Sigmoid colon (tissue), 6 donors: ENCODE measurements at regions not wholly inside any gene's neighbourhood (a gene's known extent, or its start where the extent isn't known, plus 50 kb on each side); places are given as distances from the start of the nearest gene placed in this dataset.

Experiments
- DNase-seq: peaks from one replicate; pipeline ENCODE4 v3.0.0-alpha.2; 2019
- H3K27ac ChIP-seq, 4 donors: fragments of 200-600 bp; sonication (generic); one replicate each; pipeline ENCODE4 v1.5.1; 2016 to 2019; ENCODE audit warnings: mild to moderate bottlenecking in 1 of 4
- H3K27me3 ChIP-seq, 3 donors: fragments of 200-600 bp; sonication (generic); one replicate each; pipeline ENCODE4 v1.5.1; 2019; ENCODE audit warnings: mild to moderate bottlenecking in 1 of 3
- H3K36me3 ChIP-seq, 4 donors: fragments of 200-600 bp; sonication (generic); one replicate each; pipeline ENCODE4 v1.5.1; 2016 to 2019
- H3K4me1 ChIP-seq, 4 donors: fragments of 200-600 bp; sonication (generic); one replicate each; pipeline ENCODE4 v1.5.1; 2017 to 2019
- H3K4me3 ChIP-seq, 4 donors: fragments of 200-600 bp; sonication (generic); one replicate each; pipeline ENCODE4 v1.5.1; 2017 to 2019; ENCODE audit warnings: mild to moderate bottlenecking in 2 of 4, moderate library complexity in 1 of 4
- H3K9me3 ChIP-seq, 4 donors: fragments of 200-600 bp in 3 of 4; sonication (generic) in 3 of 4; one replicate each; pipeline versions ENCODE4 v1.5.1 to v1.6.1; 2013 to 2019
- EP300 ChIP-seq, 4 donors: sonication (generic); formaldehyde crosslinking; IDR thresholded peaks; one replicate each; pipeline ENCODE4 v1.6.1; 2017; ENCODE audit warnings: antibody characterized with exemption in 4 of 4
- POLR2A ChIP-seq, 2 donors: fragments of 450-650 bp; IDR thresholded peaks; one replicate each; pipeline ENCODE4 v1.6.1; 2016; ENCODE audit warnings: antibody characterized with exemption in 2 of 2, mild to moderate bottlenecking in 2 of 2, moderate library complexity in 2 of 2
- POLR2AphosphoS5 ChIP-seq, 4 donors: sonication (generic); formaldehyde crosslinking; IDR thresholded peaks; one replicate each; pipeline ENCODE4 v1.6.1; 2017; ENCODE audit warnings: antibody characterized with exemption in 4 of 4
- WGBS, 2 donors: extraction: QIAGEN DNeasy Blood & Tissue Kit; methylation state at CpG; one replicate each; pipeline ENCODE4 v1.1.7; 2013; 5-methylcytosine and 5-hydroxymethylcytosine counted together
- intact Hi-C: fragments of 100-400 bp; cut with DNase I; formaldehyde crosslinking; loops from one replicate; pipeline ENCODE4 v1.15.1; 2023
- TF ChIP-seq, protein P1 (sequence below), 4 experiments: fragments of 450-650 bp in 3 of 4; fragments of 200-600 bp in 1 of 4; IDR thresholded peaks; one replicate each; pipeline ENCODE4 v1.5.1; 2016 to 2019; ENCODE audit warnings: antibody characterized with exemption in 4 of 4, mild to moderate bottlenecking in 3 of 4, moderate library complexity in 2 of 4
- donor health status: healthy with polysubstance abuse.
- donor health status: healthy.

DNA sequence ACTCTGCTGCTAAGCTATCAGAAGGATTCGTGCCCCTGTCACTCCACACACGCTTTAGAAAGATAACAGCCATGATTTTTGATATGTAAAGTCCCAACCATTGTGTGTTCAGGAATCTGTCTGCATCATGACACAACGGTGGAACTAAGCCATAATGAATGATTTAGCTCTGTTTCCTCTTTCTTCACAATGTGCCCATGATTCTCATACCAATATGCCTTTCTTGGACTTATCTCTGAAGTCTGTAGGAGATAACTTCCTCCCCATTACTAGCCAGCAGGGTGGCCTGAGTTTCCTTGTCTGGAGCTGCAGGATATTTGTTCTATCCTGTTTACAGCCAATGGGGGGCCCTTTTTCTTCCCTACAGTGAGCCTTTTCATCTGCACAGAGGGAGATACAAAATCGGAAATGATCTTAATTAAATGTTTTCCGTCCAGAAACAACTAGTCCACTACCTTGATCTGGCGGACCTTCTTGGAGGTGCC lies 511.7 kb downstream of the USP25 start:
- no peaks in the 10 kb centered on the region for H3K27me3 ChIP-seq
- H3K4me1 ChIP-seq: no peaks in the 10 kb centered on the region
- no peak for DNase-seq
- H3K4me3 ChIP-seq: no peak overlapping the region
- 39 to 46% methylated on average over 6 of the region's 6 CpGs for WGBS, 2 donors
- H3K9me3 ChIP-seq: no peaks in the 10 kb centered on the region
- intact Hi-C loops: no loop called here
- no peak for TF ChIP-seq EP300 (IDR thresholded peaks at IDR 0.05)
- TF ChIP-seq, protein P1, sequence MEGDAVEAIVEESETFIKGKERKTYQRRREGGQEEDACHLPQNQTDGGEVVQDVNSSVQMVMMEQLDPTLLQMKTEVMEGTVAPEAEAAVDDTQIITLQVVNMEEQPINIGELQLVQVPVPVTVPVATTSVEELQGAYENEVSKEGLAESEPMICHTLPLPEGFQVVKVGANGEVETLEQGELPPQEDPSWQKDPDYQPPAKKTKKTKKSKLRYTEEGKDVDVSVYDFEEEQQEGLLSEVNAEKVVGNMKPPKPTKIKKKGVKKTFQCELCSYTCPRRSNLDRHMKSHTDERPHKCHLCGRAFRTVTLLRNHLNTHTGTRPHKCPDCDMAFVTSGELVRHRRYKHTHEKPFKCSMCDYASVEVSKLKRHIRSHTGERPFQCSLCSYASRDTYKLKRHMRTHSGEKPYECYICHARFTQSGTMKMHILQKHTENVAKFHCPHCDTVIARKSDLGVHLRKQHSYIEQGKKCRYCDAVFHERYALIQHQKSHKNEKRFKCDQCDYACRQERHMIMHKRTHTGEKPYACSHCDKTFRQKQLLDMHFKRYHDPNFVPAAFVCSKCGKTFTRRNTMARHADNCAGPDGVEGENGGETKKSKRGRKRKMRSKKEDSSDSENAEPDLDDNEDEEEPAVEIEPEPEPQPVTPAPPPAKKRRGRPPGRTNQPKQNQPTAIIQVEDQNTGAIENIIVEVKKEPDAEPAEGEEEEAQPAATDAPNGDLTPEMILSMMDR (IDR thresholded peaks at IDR 0.05): no peak
- no peak for TF ChIP-seq POLR2A (IDR thresholded peaks at IDR 0.05)
- TF ChIP-seq POLR2AphosphoS5 (IDR thresholded peaks at IDR 0.05): no peak
- H3K36me3 ChIP-seq: no peaks in the 10 kb centered on the region
- no peak overlapping the region for H3K27ac ChIP-seq

DNA sequence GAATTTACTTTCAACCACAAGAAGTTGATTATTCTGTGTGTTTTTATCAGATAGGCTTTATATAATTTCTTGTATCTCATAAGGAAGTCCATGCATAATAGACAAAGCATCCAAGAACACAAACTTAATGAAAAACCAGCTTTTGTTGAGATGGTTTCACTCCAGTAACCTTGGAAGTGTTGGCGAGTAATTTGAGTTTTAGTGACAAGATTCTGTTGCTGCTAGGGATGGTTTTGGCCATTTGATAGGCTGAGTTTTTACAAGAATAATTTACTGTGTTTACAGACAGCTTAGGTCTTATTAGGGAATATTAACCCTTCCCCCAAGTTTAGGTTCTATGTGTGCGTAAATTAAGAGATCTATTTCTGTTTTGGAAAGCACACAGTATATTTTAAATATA lies 513.6 kb downstream of the USP25 start:
- Histone ChIP-seq H3K4me1 (no peaks in the 10 kb centered on the region), H3K27me3 (no peaks in the 10 kb centered on the region), H3K4me3 (no peak overlapping the region), H3K36me3 (no peaks in the 10 kb centered on the region), H3K27ac (no peak overlapping the region), H3K9me3 (no peaks in the 10 kb centered on the region)
- intact Hi-C loops: no loop called here
- TF ChIP-seq EP300 (IDR thresholded peaks at IDR 0.05) (no peak), POLR2AphosphoS5 (IDR thresholded peaks at IDR 0.05) (no peak), POLR2A (IDR thresholded peaks at IDR 0.05) (no peak)
- TF ChIP-seq, protein P1 (IDR thresholded peaks at IDR 0.05): no peak
- no peak for DNase-seq
- WGBS, 2 donors: 63 to 81% methylated on average over 2 of the region's 2 CpGs

DNA sequence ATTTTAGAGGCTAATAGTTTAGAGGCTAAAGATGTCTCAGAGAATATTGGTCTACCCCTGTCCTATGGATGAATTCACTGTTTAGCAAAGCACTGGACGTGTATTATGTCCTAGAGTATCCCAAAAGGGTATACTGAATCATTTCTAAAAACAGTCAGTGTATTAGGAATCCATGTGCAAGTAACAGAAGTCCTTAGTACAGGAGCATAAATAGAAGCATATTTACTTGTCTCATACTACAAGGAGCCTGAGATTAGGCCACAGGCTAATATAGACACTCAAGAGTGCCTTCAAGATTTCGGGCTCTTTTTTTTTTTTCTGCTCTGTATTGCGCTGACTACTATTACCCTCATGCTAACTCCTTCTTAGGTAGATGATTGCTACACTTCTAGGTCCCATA lies 518.9 kb downstream of the USP25 start:
- no peaks in the 10 kb centered on the region for H3K36me3 ChIP-seq
- WGBS, 2 donors: 79 to 89% methylated on average over 3 of the region's 3 CpGs
- no peak overlapping the region for H3K4me3 ChIP-seq
- H3K27me3 ChIP-seq: no peaks in the 10 kb centered on the region
- no peaks in the 10 kb centered on the region for H3K4me1 ChIP-seq
- TF ChIP-seq EP300 (IDR thresholded peaks at IDR 0.05) (no peak), POLR2A (IDR thresholded peaks at IDR 0.05) (no peak), POLR2AphosphoS5 (IDR thresholded peaks at IDR 0.05) (no peak)
- TF ChIP-seq, protein P1 (IDR thresholded peaks at IDR 0.05): no peak
- DNase-seq: no peak
- intact Hi-C loops: no loop called here
- no peaks in the 10 kb centered on the region for H3K9me3 ChIP-seq
- H3K27ac ChIP-seq: no peak overlapping the region

DNA sequence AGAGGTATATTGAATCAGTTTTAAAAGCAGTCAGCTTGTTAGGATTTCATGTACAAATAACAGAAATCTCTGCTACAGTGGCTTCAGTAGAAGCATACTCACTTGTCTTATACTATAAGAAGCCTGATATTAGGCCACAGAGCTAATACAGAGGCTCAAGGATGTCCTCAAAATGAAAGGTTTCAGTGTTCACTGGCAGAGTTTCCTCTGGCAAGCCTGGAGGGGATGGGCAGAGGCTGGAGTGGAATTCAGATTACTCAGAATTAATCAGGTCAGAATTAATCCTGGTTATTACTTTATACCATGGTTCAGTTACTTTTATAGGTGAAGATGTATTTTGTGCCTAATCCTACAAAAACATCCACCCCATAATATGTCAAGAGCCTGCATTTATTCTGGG lies 520.5 kb downstream of the USP25 start:
- H3K9me3 ChIP-seq: no peaks in the 10 kb centered on the region
- H3K4me3 ChIP-seq: no peak overlapping the region
- no peaks in the 10 kb centered on the region for H3K4me1 ChIP-seq
- TF ChIP-seq POLR2A (IDR thresholded peaks at IDR 0.05) (no peak), POLR2AphosphoS5 (IDR thresholded peaks at IDR 0.05) (no peak), EP300 (IDR thresholded peaks at IDR 0.05) (no peak)
- TF ChIP-seq, protein P1 (IDR thresholded peaks at IDR 0.05): no peak
- no peak overlapping the region for H3K27ac ChIP-seq
- intact Hi-C loops: no loop called here
- no peak for DNase-seq
- no peaks in the 10 kb centered on the region for H3K27me3 ChIP-seq
- H3K36me3 ChIP-seq: no peaks in the 10 kb centered on the region

DNA sequence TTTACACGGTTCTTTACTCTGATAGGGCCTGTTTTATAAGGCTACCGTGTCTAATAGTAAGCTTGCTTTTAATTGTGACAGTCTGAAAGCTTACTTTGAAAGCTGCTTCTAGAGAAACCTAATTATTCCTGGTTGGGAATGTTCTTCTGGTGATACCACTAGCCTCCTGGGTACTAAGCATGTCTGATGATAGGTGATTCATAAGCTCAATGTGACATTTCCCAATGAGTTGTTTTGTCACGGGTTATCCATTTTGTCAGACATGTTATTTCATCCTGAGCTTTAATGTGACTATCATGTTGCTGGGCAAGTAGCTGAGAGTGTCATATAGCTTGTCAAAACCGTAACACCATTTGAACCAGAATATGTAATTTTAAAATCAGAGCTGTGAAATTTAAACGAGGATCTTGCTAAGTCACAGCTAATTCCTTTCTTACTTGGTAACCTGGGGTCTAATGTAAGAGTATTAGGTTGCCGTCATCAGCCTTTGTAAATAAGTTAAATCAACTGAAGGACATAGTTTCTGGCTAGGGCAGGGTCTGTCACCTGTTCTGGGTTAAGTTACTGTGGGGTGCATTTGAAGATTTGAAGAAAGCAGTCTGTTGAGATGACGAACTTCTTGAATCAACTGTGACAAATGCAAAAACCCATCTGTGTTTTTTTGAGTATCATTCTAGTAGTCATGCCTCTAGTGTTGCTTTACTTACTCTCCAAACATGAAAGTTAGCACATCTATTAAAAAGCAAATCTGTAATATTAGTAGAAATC lies 529.2 kb downstream of the USP25 start:
- no peaks in the 10 kb centered on the region for H3K36me3 ChIP-seq
- intact Hi-C loops: no loop called here
- no peak for DNase-seq
- no peak overlapping the region for H3K27ac ChIP-seq
- H3K4me3 ChIP-seq: no peak overlapping the region
- no peak for TF ChIP-seq POLR2A (IDR thresholded peaks at IDR 0.05)
- TF ChIP-seq EP300 (IDR thresholded peaks at IDR 0.05): no peak
- TF ChIP-seq, protein P1 (IDR thresholded peaks at IDR 0.05): no peak
- no peak for TF ChIP-seq POLR2AphosphoS5 (IDR thresholded peaks at IDR 0.05)
- H3K27me3 ChIP-seq: no peaks in the 10 kb centered on the region
- WGBS, 2 donors: 75 to 84% methylated on average over 7 of the region's 7 CpGs
- H3K9me3 ChIP-seq: no peaks in the 10 kb centered on the region
- H3K4me1 ChIP-seq: no peaks in the 10 kb centered on the region
